Immature natural killer cell (primary cell): ENCODE measurements at regions not wholly inside any gene's neighbourhood (a gene's known extent, or its start where the extent isn't known, plus 50 kb on each side); places are given as distances from the start of the nearest gene placed in this dataset.
"Not testable (repeated sequence)": the region's sequence is repeated elsewhere in the genome, so short reads cannot be mapped to it uniquely, and the experiment has no call there.

Experiments
- DNase-seq, 3 donors: peaks; one replicate each; pipeline ENCODE4 v3.0.0; 2022; ENCODE audit warnings: mixed read lengths in 1 of 3
- H3K27ac Mint-ChIP-seq, 6 donors: one replicate each; pipeline ENCODE4 v1.8.0; 2020; ENCODE audit warnings: mixed read lengths in 6 of 6, mild to moderate bottlenecking in 5 of 6, inconsistent platforms in 4 of 6, moderate library complexity in 3 of 6
- H3K27me3 Mint-ChIP-seq, 3 donors: one replicate each; pipeline ENCODE4 v1.8.0; 2020 to 2021; ENCODE audit warnings: low read depth in 3 of 3, mild to moderate bottlenecking in 3 of 3, mixed read lengths in 3 of 3, moderate library complexity in 3 of 3, inconsistent platforms in 1 of 3
- H3K36me3 Mint-ChIP-seq, 3 donors: one replicate each; pipeline ENCODE4 v1.8.0; 2020; ENCODE audit warnings: mixed read lengths in 3 of 3, inconsistent platforms in 2 of 3, mild to moderate bottlenecking in 2 of 3
- H3K4me1 Mint-ChIP-seq, 2 donors: one replicate each; pipeline ENCODE4 v1.8.0; 2020; ENCODE audit warnings: inconsistent platforms in 2 of 2, mild to moderate bottlenecking in 2 of 2, mixed read lengths in 2 of 2, moderate library complexity in 1 of 2
- H3K4me3 Mint-ChIP-seq, 5 donors: one replicate each; pipeline ENCODE4 v1.8.0; 2020; ENCODE audit warnings: mild to moderate bottlenecking in 5 of 5, mixed read lengths in 5 of 5, inconsistent platforms in 3 of 5, moderate library complexity in 3 of 5
- H3K9me3 Mint-ChIP-seq, 6 donors: one replicate each; pipeline ENCODE4 v1.8.0; 2020; ENCODE audit warnings: mild to moderate bottlenecking in 6 of 6, mixed read lengths in 6 of 6, inconsistent platforms in 4 of 6, moderate library complexity in 3 of 6

- H3K9me3 Mint-ChIP-seq: peaks cover 0 to 3% (median 0%) of the 10 kb centered on the region in 6 donors
- H3K27ac Mint-ChIP-seq: no peak overlapping the region
- DNase-seq: no peak
- H3K27me3 Mint-ChIP-seq: peaks cover 2 to 10% (median 6%) of the 10 kb centered on the region in 3 donors
- H3K36me3 Mint-ChIP-seq: no peaks in the 10 kb centered on the region
- H3K4me1 Mint-ChIP-seq: no peaks in the 10 kb centered on the region
- no peak overlapping the region for H3K4me3 Mint-ChIP-seq
Measured at GRCh38 chr12:65663097-65663496, 161.2 kb upstream of the HMGA2 start.

- H3K36me3 Mint-ChIP-seq: no peaks in the 10 kb centered on the region
- no peaks in the 10 kb centered on the region for H3K4me1 Mint-ChIP-seq
- no peak overlapping the region for H3K4me3 Mint-ChIP-seq
- H3K27me3 Mint-ChIP-seq: peaks cover 2 to 12% (median 6%) of the 10 kb centered on the region in 3 donors
- no peak overlapping the region for H3K27ac Mint-ChIP-seq
- peaks cover 0 to 3% (median 0%) of the 10 kb centered on the region in 6 donors for H3K9me3 Mint-ChIP-seq
- no peak for DNase-seq
Measured at GRCh38 chr12:65663648-65664047, 160.6 kb upstream of the HMGA2 start.

- Mint-ChIP-seq H3K36me3 (no peaks in the 10 kb centered on the region), H3K27me3 (peaks cover 0 to 11% (median 3%) of the 10 kb centered on the region in 3 donors)
Measured at GRCh38 chr12:65664715-65665250, 159.5 kb upstream of the HMGA2 start.

GRCh38 chr12:65665817-65666216 is 158.5 kb upstream of the HMGA2 start:
- peaks cover 0 to 2% (median 0%) of the 10 kb centered on the region in 6 donors for H3K9me3 Mint-ChIP-seq
- no peak overlapping the region for H3K27ac Mint-ChIP-seq
- H3K36me3 Mint-ChIP-seq: no peaks in the 10 kb centered on the region
- no peaks in the 10 kb centered on the region for H3K4me1 Mint-ChIP-seq
- peaks cover 0 to 12% (median 3%) of the 10 kb centered on the region in 3 donors for H3K27me3 Mint-ChIP-seq
- no peak overlapping the region for H3K4me3 Mint-ChIP-seq
- no peak for DNase-seq

More at GRCh38 chr12:65664715-65665250, 159.5 kb upstream of the HMGA2 start:
- Mint-ChIP-seq H3K4me1 (no peaks in the 10 kb centered on the region), H3K9me3 (peaks cover 0 to 3% (median 0%) of the 10 kb centered on the region in 6 donors), H3K4me3 (no peak overlapping the region), H3K27ac (no peak overlapping the region)
- DNase-seq: no peak

- Mint-ChIP-seq H3K36me3 (no peaks in the 10 kb centered on the region), H3K9me3 (peaks cover 0 to 2% (median 0%) of the 10 kb centered on the region in 6 donors), H3K27me3 (peaks cover 0 to 12% (median 3%) of the 10 kb centered on the region in 3 donors), H3K27ac (no peak overlapping the region), H3K4me3 (no peak overlapping the region), H3K4me1 (no peaks in the 10 kb centered on the region)
- no peak for DNase-seq
Measured at GRCh38 chr12:65666876-65667275, 157.4 kb upstream of the HMGA2 start.

- DNase-seq: no peak
- H3K4me1 Mint-ChIP-seq: no peaks in the 10 kb centered on the region
- H3K4me3 Mint-ChIP-seq: no peak overlapping the region
- peaks cover 0 to 2% (median 0%) of the 10 kb centered on the region in 6 donors for H3K9me3 Mint-ChIP-seq
- peaks cover 0 to 12% (median 3%) of the 10 kb centered on the region in 3 donors for H3K27me3 Mint-ChIP-seq
- no peak overlapping the region for H3K27ac Mint-ChIP-seq
- no peaks in the 10 kb centered on the region for H3K36me3 Mint-ChIP-seq
Measured at GRCh38 chr12:65667932-65668331, 156.4 kb upstream of the HMGA2 start.

- Mint-ChIP-seq H3K36me3 (no peaks in the 10 kb centered on the region), H3K4me3 (no peak overlapping the region), H3K27ac (no peak overlapping the region), H3K4me1 (no peaks in the 10 kb centered on the region), H3K9me3 (peaks cover 0 to 2% (median 0%) of the 10 kb centered on the region in 6 donors), H3K27me3 (peaks cover 0 to 10% (median 3%) of the 10 kb centered on the region in 3 donors)
- no peak for DNase-seq
Measured at GRCh38 chr12:65668981-65669695, 155.1 kb upstream of the HMGA2 start.

GRCh38 chr12:65670775-65671174 is 153.5 kb upstream of the HMGA2 start:
- Mint-ChIP-seq H3K9me3 (no peaks in the 10 kb centered on the region), H3K27ac (no peak overlapping the region), H3K4me1 (no peaks in the 10 kb centered on the region), H3K4me3 (no peak overlapping the region), H3K27me3 (peaks cover 0 to 6% (median 2%) of the 10 kb centered on the region in 3 donors), H3K36me3 (no peaks in the 10 kb centered on the region)
- DNase-seq: no peak

- peaks cover 0 to 4% (median 2%) of the 10 kb centered on the region in 3 donors for H3K27me3 Mint-ChIP-seq
- no peak overlapping the region for H3K4me3 Mint-ChIP-seq
- no peaks in the 10 kb centered on the region for H3K9me3 Mint-ChIP-seq
- H3K36me3 Mint-ChIP-seq: no peaks in the 10 kb centered on the region
- no peaks in the 10 kb centered on the region for H3K4me1 Mint-ChIP-seq
- no peak for DNase-seq
- H3K27ac Mint-ChIP-seq: no peak overlapping the region
Measured at GRCh38 chr12:65672441-65672840, 151.8 kb upstream of the HMGA2 start.

GRCh38 chr12:65673156-65673690 is 151.1 kb upstream of the HMGA2 start:
- peaks cover 0 to 5% (median under 1%) of the 10 kb centered on the region in 6 donors for H3K9me3 Mint-ChIP-seq
- no peak overlapping the region for H3K4me3 Mint-ChIP-seq
- H3K27ac Mint-ChIP-seq: no peak overlapping the region
- H3K4me1 Mint-ChIP-seq: no peaks in the 10 kb centered on the region
- no peak for DNase-seq
- H3K27me3 Mint-ChIP-seq: peaks cover under 1 to 4% (median 2%) of the 10 kb centered on the region in 3 donors
- H3K36me3 Mint-ChIP-seq: no peaks in the 10 kb centered on the region

- DNase-seq: no peak
- H3K27ac Mint-ChIP-seq: no peak overlapping the region
- H3K4me1 Mint-ChIP-seq: no peaks in the 10 kb centered on the region
- peaks cover 0 to 6% (median 1%) of the 10 kb centered on the region in 6 donors for H3K9me3 Mint-ChIP-seq
- peaks cover 2 to 3% (median 2%) of the 10 kb centered on the region in 3 donors for H3K27me3 Mint-ChIP-seq
- no peaks in the 10 kb centered on the region for H3K36me3 Mint-ChIP-seq
- no peak overlapping the region for H3K4me3 Mint-ChIP-seq
Measured at GRCh38 chr12:65673732-65674131, 150.6 kb upstream of the HMGA2 start.

- H3K36me3 Mint-ChIP-seq: no peaks in the 10 kb centered on the region
- H3K9me3 Mint-ChIP-seq: peaks cover 0 to 6% (median 1%) of the 10 kb centered on the region in 6 donors
- no peak overlapping the region for H3K4me3 Mint-ChIP-seq
- no peak overlapping the region for H3K27ac Mint-ChIP-seq
- DNase-seq: no peak
- peaks cover 2 to 3% (median 2%) of the 10 kb centered on the region in 3 donors for H3K27me3 Mint-ChIP-seq
- H3K4me1 Mint-ChIP-seq: no peaks in the 10 kb centered on the region
Measured at GRCh38 chr12:65675141-65675621, 149.1 kb upstream of the HMGA2 start.

- H3K27me3 Mint-ChIP-seq, H3K36me3 Mint-ChIP-seq, H3K9me3 Mint-ChIP-seq, H3K4me1 Mint-ChIP-seq, H3K4me3 Mint-ChIP-seq, H3K27ac Mint-ChIP-seq, DNase-seq: not testable (repeated sequence)
Measured at GRCh38 chr12:65678172-65678571, 146.1 kb upstream of the HMGA2 start.

GRCh38 chr12:65681226-65681625 is 143.1 kb upstream of the HMGA2 start:
- peaks cover 1 to 3% (median 2%) of the 10 kb centered on the region in 3 donors for H3K27me3 Mint-ChIP-seq

More at GRCh38 chr12:65681226-65681625, 143.1 kb upstream of the HMGA2 start:
- H3K27ac Mint-ChIP-seq: no peak overlapping the region
- H3K36me3 Mint-ChIP-seq: no peaks in the 10 kb centered on the region
- no peaks in the 10 kb centered on the region for H3K4me1 Mint-ChIP-seq
- peaks cover 0 to 6% (median 2%) of the 10 kb centered on the region in 6 donors for H3K9me3 Mint-ChIP-seq
- DNase-seq: no peak
- H3K4me3 Mint-ChIP-seq: no peak overlapping the region
